Tibial artery (tissue), 4 donors: ENCODE measurements at regions not wholly inside any gene's neighbourhood (a gene's known extent, or its start where the extent isn't known, plus 50 kb on each side); places are given as distances from the start of the nearest gene placed in this dataset.
A peak's percentile ranks its signal among the peaks of the same experiment; 100 is the strongest.

Source experiments
- DNase-seq, 2 donors: peaks; one replicate each; pipeline ENCODE4 v3.0.0-alpha.2; 2019
- H3K27ac ChIP-seq, 2 donors: fragments of 200-600 bp; sonication (generic) in 1 of 2; 1 replicate in 1 of 2; 2 replicates in 1 of 2; pipeline ENCODE4 v1.5.1; 2018 to 2019; ENCODE audit warnings: mild to moderate bottlenecking in 1 of 2
- H3K27me3 ChIP-seq, 2 donors: fragments of 200-600 bp; sonication (generic) in 1 of 2; one replicate each; pipeline versions ENCODE4 v1.5.1 to v1.6.0; 2016 to 2019
- H3K36me3 ChIP-seq, 3 donors: fragments of 200-600 bp; sonication (generic) in 2 of 3; one replicate each; pipeline ENCODE4 v1.5.1; 2016 to 2019; ENCODE audit warnings: mild to moderate bottlenecking in 2 of 3
- H3K4me1 ChIP-seq, 4 donors: fragments of 200-600 bp; sonication (generic) in 2 of 4; 1 replicate in 3 of 4; 2 replicates in 1 of 4; pipeline ENCODE4 v1.5.1; 2016 to 2019
- H3K4me3 ChIP-seq, 2 donors: fragments of 200-600 bp; sonication (generic) in 1 of 2; 1 replicate in 1 of 2; 2 replicates in 1 of 2; pipeline ENCODE4 v1.5.1; 2018 to 2019; ENCODE audit warnings: mild to moderate bottlenecking in 2 of 2
- H3K9me3 ChIP-seq, 3 donors: fragments of 200-600 bp; sonication (generic) in 1 of 3; one replicate each; pipeline ENCODE4 v1.5.1; 2016 to 2019
- intact Hi-C: fragments of 100-400 bp; cut with DNase I; formaldehyde crosslinking; loops from one replicate; pipeline ENCODE4 v1.15.0; 2023; ENCODE audit warnings: low total_unique reads
- TF ChIP-seq, protein P1 (sequence below), 2 experiments: fragments of 200-600 bp in 1 of 2; fragments of 450-650 bp in 1 of 2; IDR thresholded peaks; one replicate each; pipeline ENCODE4 v1.5.1; 2017 to 2019; ENCODE audit warnings: antibody characterized with exemption in 2 of 2, mild to moderate bottlenecking in 1 of 2, moderate library complexity in 1 of 2

DNA sequence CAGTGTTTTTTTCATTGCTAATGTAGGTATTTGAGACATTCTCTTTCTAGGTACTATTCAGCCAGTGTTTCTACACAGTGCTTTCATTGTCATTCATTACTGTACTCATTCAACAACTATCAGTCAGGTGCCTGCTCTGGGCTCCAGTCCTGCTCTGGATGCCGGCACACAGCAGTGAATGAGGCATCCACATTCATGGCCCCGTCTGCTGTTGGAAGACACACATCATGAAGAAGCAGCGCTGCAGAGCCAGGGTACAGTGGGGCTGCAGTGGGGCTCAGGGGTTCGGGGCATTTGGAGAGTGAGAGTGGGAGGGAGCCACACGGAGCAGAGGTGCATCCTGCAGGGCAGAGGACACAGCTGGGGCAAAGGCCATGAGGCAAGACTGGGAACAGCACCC, 737.2 kb upstream of the RAB6C start:
- no peaks in the 10 kb centered on the region for H3K27me3 ChIP-seq
- no peaks in the 10 kb centered on the region for H3K36me3 ChIP-seq
- H3K4me1 ChIP-seq, result no peaks in the 10 kb centered on the region
- no peak for DNase-seq
- TF ChIP-seq, protein P1, sequence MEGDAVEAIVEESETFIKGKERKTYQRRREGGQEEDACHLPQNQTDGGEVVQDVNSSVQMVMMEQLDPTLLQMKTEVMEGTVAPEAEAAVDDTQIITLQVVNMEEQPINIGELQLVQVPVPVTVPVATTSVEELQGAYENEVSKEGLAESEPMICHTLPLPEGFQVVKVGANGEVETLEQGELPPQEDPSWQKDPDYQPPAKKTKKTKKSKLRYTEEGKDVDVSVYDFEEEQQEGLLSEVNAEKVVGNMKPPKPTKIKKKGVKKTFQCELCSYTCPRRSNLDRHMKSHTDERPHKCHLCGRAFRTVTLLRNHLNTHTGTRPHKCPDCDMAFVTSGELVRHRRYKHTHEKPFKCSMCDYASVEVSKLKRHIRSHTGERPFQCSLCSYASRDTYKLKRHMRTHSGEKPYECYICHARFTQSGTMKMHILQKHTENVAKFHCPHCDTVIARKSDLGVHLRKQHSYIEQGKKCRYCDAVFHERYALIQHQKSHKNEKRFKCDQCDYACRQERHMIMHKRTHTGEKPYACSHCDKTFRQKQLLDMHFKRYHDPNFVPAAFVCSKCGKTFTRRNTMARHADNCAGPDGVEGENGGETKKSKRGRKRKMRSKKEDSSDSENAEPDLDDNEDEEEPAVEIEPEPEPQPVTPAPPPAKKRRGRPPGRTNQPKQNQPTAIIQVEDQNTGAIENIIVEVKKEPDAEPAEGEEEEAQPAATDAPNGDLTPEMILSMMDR (IDR thresholded peaks at IDR 0.05), result no peak
- H3K4me3 ChIP-seq, result no peak overlapping the region
- no peak overlapping the region for H3K27ac ChIP-seq
- intact Hi-C loops, result no loop called here
- H3K9me3 ChIP-seq, result no peaks in the 10 kb centered on the region

DNA sequence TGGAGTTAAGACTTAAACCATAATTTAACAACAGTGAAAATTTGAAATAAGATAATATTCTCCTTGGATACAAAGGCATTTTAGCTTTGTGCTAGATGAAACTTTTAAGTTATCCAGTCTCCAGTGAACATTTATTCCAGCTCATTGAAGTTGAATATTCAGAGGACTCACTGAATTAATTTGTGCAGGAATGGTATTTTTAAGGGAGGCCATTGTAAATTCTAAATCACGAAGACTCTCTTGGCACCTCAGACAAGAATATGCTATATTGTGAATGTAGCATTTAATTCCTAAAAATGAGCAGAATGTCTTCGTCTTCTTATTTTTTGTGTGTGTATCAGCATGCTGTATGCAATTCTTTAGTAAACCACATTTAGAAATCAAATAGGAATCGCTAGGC, 731.7 kb upstream of the RAB6C start:
- intact Hi-C loops, result no loop called here
- TF ChIP-seq, protein P1 (IDR thresholded peaks at IDR 0.05), result no peak
- H3K36me3 ChIP-seq, result no peaks in the 10 kb centered on the region
- no peaks in the 10 kb centered on the region for H3K9me3 ChIP-seq
- no peak for DNase-seq
- H3K4me1 ChIP-seq, result no peaks in the 10 kb centered on the region
- no peak overlapping the region for H3K27ac ChIP-seq
- H3K27me3 ChIP-seq, result no peaks in the 10 kb centered on the region
- no peak overlapping the region for H3K4me3 ChIP-seq

DNA sequence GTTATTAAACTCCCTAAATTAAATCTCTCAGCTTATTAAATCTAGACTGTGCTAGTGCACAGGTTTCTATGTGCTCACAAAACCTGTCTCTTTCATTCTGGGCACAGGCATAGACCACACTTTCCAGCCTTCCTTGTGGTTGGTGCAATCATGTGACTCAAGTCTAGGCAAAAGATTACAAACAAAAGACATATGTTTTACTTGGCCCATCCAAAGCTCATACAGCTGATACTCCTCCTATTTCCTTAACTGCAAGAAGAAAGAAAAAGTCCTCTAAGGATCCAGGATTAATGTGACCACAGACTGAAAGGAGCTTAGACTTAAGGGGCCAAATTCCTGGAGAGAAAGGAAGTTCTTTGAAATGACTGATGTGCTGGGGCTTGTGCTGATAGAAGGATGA, 731.3 kb upstream of the RAB6C start:
- H3K27me3 ChIP-seq, result no peaks in the 10 kb centered on the region
- no peaks in the 10 kb centered on the region for H3K4me1 ChIP-seq
- no peak overlapping the region for H3K4me3 ChIP-seq
- no peak overlapping the region for H3K27ac ChIP-seq
- no peaks in the 10 kb centered on the region for H3K36me3 ChIP-seq
- no peaks in the 10 kb centered on the region for H3K9me3 ChIP-seq
- no peak for DNase-seq
- intact Hi-C loops, result no loop called here
- TF ChIP-seq, protein P1 (IDR thresholded peaks at IDR 0.05), result no peak

DNA sequence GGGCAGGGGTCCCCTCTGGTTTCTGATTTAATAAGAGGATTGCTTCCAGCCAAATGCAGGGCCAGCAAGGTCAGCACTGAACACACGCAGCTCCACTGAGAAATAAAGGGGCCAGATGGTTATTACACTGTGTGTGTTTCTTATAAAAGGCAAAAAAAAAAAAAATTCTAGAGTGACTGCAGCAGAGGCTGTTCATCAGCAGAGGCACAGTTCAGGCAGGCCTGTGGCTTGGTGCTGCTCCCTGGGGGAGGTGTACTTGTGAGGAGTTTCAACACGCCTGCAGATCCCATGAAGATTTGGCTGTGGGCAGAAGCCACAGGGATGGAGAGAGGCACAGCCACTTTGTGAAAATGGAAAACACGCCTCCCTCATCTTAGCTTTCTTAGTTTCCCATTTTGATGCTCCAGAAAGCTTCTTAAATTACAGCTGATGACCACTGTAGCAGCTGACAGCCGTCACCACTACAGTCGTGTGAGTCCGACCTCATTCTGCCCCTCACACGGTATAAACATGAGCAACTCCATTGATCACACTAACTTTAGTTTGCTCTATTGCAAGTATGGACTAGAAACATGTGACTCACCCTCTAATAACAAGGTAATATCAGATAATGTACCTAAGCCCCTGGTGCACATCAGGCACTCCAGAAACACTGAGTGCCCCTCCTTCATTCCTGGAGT, 726.5 kb upstream of the RAB6C start:
- no peaks in the 10 kb centered on the region for H3K4me1 ChIP-seq
- H3K4me3 ChIP-seq, result no peak overlapping the region
- TF ChIP-seq, protein P1 (IDR thresholded peaks at IDR 0.05), result no peak
- intact Hi-C loops, result no loop called here
- no peaks in the 10 kb centered on the region for H3K27me3 ChIP-seq
- no peaks in the 10 kb centered on the region for H3K36me3 ChIP-seq
- no peaks in the 10 kb centered on the region for H3K9me3 ChIP-seq
- DNase-seq, result no peak
- no peak overlapping the region for H3K27ac ChIP-seq

DNA sequence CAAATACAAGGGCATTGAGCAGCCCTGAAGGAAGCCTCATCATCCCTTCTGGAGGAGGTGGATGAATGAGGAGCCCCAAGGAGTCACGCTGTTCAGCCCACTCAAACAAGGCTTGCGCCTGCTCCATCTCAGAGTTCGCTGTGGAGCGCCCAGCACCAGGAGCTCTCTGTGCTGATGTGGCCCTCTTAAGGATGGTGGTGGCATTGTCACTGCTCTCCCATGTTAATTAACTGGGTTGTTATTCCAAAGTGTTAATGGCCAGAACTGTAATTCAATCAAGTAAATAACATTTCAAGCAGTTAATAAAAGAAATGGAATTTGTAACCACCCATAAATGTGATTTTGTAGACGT, 726.0 kb upstream of the RAB6C start:
- H3K4me1 ChIP-seq, result no peaks in the 10 kb centered on the region
- H3K4me3 ChIP-seq, result no peak overlapping the region
- intact Hi-C loops, result no loop called here
- TF ChIP-seq, protein P1 (IDR thresholded peaks at IDR 0.05), result peak in 1 of 2 experiments; percentile 13
- H3K36me3 ChIP-seq, result no peaks in the 10 kb centered on the region
- no peak overlapping the region for H3K27ac ChIP-seq
- peaks cover 0 to 5% (median 0%) of the 10 kb centered on the region in 3 donors for H3K9me3 ChIP-seq
- DNase-seq, result no peak
- H3K27me3 ChIP-seq, result no peaks in the 10 kb centered on the region

DNA sequence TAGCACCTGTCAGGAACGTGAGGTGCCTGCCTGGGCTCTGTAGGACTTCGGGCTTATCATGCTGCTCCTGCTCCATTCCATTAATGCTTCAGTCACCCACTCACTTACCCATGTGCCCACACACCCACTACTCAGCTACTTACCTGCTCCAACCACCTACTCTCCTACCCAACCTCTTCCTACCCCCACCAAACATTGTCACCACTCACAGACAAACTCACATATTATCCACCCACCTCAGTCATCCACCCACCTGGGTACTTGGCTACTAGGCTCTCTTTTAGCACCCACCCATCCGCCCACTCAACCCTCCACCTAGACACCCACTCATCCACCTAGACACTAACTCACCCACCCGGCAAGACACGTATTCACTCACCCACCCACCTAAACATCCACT, 724.7 kb upstream of the RAB6C start:
- Histone ChIP-seq H3K27me3 (no peaks in the 10 kb centered on the region), H3K4me3 (no peak overlapping the region), H3K9me3 (peaks cover 0 to 15% (median 6%) of the 10 kb centered on the region in 3 donors), H3K36me3 (no peaks in the 10 kb centered on the region), H3K27ac (no peak overlapping the region), H3K4me1 (no peaks in the 10 kb centered on the region)
- DNase-seq, result no peak
- intact Hi-C loops, result no loop called here
- TF ChIP-seq, protein P1 (IDR thresholded peaks at IDR 0.05), result no peak
